NCI-H524 (cell line): ENCODE measurements at regions not wholly inside any gene's neighbourhood (a gene's known extent, or its start where the extent isn't known, plus 50 kb on each side); places are given as distances from the start of the nearest gene placed in this dataset.
"Not testable (repeated sequence)": the region's sequence is repeated elsewhere in the genome, so short reads cannot be mapped to it uniquely, and the experiment has no call there.

Source experiments
- DNase-seq, 2 experiments: peaks; one replicate each; lab custom pipeline; 2025; lab: John Stamatoyannopoulos, UW

- DNase-seq: no peak
Observed at GRCh38 chr2:88860421-88861075, 169.1 kb downstream of the RPIA start.

- no peak for DNase-seq
Observed at GRCh38 chr2:88865801-88866371, 174.4 kb downstream of the RPIA start.

GRCh38 chr2:88866756-88867155, 175.3 kb downstream of the RPIA start:
- no peak for DNase-seq

GRCh38 chr2:88868861-88869260, 177.4 kb downstream of the RPIA start:
- DNase-seq: no peak

GRCh38 chr2:88870267-88870839, 178.9 kb downstream of the RPIA start:
- no peak for DNase-seq

GRCh38 chr2:88871336-88871735, 179.9 kb downstream of the RPIA start:
- no peak for DNase-seq

GRCh38 chr2:88873620-88874019, 182.1 kb downstream of the RPIA start:
- no peak for DNase-seq

GRCh38 chr2:88874063-88874657, 182.7 kb downstream of the RPIA start:
- peak in 1 of 2 experiments; percentile 36 for DNase-seq

- DNase-seq: no peak
Observed at GRCh38 chr2:88875736-88876135, 184.3 kb downstream of the RPIA start.

- DNase-seq: peak; percentile 24 to 62
Observed at GRCh38 chr2:88880441-88880953, 189.0 kb downstream of the RPIA start.

- DNase-seq: no peak
Observed at GRCh38 chr2:88885275-88885674, 193.8 kb downstream of the RPIA start.

GRCh38 chr2:88885679-88886416, 194.4 kb downstream of the RPIA start:
- DNase-seq: no peak

- not testable (repeated sequence) for DNase-seq
Observed at GRCh38 chr2:88887466-88887865, 196.0 kb downstream of the RPIA start.

GRCh38 chr2:88892207-88892606, 200.7 kb downstream of the RPIA start:
- no peak for DNase-seq

GRCh38 chr2:88892788-88893187, 201.3 kb downstream of the RPIA start:
- DNase-seq: no peak

- no peak for DNase-seq
Observed at GRCh38 chr2:88896971-88897370, 205.5 kb downstream of the RPIA start.

GRCh38 chr2:88897715-88898114, 206.2 kb downstream of the RPIA start:
- DNase-seq: no peak

- DNase-seq: peak in 1 of 2 experiments; percentile 18
Observed at GRCh38 chr2:88903749-88904353, 212.4 kb downstream of the RPIA start.

- no peak for DNase-seq
Observed at GRCh38 chr2:88913280-88913679, 221.8 kb downstream of the RPIA start.

- DNase-seq: no peak
Observed at GRCh38 chr2:88919087-88919738, 227.7 kb downstream of the RPIA start.

- not testable (repeated sequence) for DNase-seq
Observed at GRCh38 chr2:88920399-88920798, 228.9 kb downstream of the RPIA start.
